ENCODE measurements at regions not wholly inside any gene's neighbourhood (a gene's known extent, or its start where the extent isn't known, plus 50 kb on each side); places are given as distances from the start of the nearest gene placed in this dataset.

DNA sequence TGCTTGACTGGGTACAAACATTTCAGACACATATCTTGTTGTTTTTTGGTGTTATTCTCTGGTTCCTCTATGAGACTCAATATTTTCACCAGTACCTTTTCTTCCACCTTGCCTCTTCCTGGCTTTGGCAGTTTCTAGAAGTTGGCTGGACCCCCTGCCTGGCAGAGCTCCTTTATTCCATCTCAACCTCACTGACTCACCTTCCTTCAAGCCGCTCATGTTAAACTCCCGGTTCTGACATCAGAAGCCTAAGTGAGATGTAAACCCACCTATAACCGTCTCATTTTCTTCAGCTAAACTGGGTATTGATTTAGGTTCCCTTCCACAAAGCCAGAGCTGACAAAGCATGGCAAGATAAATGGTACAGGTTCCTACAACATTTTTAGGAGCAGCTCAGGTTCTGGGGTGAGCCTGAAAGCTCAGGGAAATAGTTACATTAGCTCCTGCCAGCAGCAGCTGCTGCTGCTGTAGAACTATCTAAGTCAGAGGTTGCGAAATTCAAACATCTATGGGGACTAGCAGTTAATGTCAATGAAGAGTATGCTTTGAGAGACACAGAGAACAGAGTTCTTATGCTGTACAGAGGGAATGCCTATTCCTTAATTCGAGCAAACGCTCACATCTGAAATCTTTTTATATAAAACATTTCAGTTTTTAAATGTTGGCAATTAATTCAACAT lies 197.1 kb upstream of the NR3C1 start:
- no peak for DNase-seq (ENCODE audit: extremely low spot score)
- TF ChIP-seq, protein P1, sequence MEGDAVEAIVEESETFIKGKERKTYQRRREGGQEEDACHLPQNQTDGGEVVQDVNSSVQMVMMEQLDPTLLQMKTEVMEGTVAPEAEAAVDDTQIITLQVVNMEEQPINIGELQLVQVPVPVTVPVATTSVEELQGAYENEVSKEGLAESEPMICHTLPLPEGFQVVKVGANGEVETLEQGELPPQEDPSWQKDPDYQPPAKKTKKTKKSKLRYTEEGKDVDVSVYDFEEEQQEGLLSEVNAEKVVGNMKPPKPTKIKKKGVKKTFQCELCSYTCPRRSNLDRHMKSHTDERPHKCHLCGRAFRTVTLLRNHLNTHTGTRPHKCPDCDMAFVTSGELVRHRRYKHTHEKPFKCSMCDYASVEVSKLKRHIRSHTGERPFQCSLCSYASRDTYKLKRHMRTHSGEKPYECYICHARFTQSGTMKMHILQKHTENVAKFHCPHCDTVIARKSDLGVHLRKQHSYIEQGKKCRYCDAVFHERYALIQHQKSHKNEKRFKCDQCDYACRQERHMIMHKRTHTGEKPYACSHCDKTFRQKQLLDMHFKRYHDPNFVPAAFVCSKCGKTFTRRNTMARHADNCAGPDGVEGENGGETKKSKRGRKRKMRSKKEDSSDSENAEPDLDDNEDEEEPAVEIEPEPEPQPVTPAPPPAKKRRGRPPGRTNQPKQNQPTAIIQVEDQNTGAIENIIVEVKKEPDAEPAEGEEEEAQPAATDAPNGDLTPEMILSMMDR (IDR thresholded peaks at IDR 0.05; ENCODE audit: control extremely low read depth, extremely low read depth, low read depth, missing control alignments): no peak
- ChIA-PET POLR2A (no interaction called here), CTCF (interaction anchor here (1.1 kb wide), 1 partner anchor 9 kb away, joined by 3 read pairs; no protein-coding TSS in a partner anchor)

DNA sequence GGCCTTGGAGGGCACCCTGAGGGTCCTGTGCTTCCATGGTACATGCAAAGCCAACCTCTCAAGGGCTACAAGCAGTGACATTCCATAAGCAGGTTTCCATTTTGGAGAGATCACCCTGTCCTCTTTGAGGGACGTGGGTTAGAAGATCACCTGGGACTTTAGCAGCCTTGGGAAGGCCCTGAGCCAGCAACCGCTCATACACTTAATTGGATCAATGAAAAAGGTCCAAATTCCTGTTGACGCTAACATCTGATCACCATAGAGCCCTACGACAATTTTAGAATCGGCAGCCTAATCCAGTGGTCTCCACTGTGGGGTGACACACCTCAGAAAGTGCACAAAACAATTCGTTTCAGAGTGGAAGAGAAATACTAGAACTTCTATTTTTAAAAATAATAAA lies 196.0 kb upstream of the NR3C1 start:
- no peak for DNase-seq (ENCODE audit: extremely low spot score)
- POLR2A ChIA-PET: no interaction called here
- TF ChIP-seq, protein P1 (IDR thresholded peaks at IDR 0.05; ENCODE audit: control extremely low read depth, extremely low read depth, low read depth, missing control alignments): no peak
- CTCF ChIA-PET: no interaction called here

- no peak for DNase-seq (ENCODE audit: extremely low spot score)
- ChIA-PET CTCF (interaction anchor here (0.8 kb wide), 1 partner anchor 8 kb away, joined by 3 read pairs; no protein-coding TSS in a partner anchor), POLR2A (no interaction called here)
- TF ChIP-seq, protein P1 (IDR thresholded peaks at IDR 0.05; ENCODE audit: control extremely low read depth, extremely low read depth, low read depth, missing control alignments): no peak
These were observed 193.3 kb upstream of the NR3C1 start for GRCh38 chr5:143596824-143597223.

DNA sequence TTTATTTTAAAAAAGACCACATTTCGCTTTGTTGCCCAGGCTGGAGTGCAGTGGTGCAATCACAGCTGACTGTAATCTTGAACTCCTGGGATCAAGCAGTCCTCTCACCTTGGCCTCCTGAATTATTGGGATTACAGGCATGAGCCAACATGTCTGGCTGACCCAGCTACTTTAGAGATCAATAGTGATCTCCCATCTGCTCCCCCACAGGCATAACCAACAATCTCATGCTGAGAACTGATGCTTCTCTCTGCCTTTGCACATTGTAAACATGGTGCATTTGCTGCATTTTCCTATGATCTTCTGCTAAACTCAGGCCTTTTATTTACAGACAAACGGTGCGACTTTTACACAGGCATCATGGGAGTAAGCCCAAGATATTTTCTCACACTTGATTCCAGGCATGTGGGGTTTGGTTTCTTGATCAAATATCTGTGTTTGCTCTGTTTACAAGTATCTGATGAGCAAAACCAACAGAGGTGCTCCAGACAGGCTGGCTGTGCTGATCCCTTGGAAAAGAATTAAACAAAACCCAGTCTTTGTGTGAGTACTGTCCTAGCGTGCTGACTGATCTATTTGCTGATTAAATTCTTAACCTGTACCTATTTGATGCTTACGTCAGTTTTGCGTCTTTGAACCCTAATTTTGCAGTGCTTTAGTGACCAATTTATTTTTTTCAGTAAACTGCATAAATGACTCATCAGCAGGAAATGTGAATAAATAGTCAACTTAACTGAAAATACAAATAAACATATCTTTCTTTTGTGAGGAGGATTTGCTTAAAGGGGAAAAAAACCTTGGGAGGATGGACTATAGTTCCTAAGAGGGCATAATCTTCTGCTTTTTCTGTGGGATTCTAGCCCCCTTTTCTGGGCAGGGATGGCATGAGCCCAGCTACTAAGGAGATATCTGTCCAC lies 191.7 kb upstream of the NR3C1 start:
- CTCF ChIA-PET: interaction anchor here (1.5 to 5.2 kb wide), 2 partner anchors 8 to 12 kb away, joined by 3 to 23 read pairs; no protein-coding TSS in a partner anchor
- DNase-seq (ENCODE audit: extremely low spot score): no peak

DNA sequence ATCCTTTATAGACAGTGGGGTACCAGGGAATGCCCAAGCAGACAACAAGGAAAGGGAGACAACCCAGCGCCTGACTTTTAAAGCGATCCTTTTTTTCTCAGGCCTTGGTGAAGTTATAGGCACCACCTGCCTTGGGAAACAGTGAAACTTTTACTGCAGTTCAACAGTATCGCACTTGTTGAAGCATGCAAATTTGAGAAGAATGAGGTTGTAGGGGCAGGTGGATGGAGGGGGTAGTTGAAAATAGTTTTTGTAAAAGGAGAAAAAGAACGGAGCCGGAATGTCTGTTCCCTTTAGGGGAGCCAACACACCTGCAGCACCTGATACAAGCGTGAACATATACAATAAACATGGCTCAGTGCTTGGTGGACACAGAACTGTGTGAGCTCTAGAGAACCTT lies 190.2 kb upstream of the NR3C1 start:
- no peak for DNase-seq (ENCODE audit: extremely low spot score)
- TF ChIP-seq, protein P1 (IDR thresholded peaks at IDR 0.05; ENCODE audit: control extremely low read depth, extremely low read depth, low read depth, missing control alignments): no peak
- POLR2A ChIA-PET: no interaction called here
- CTCF ChIA-PET: interaction anchor here (1.2 to 5.2 kb wide), 3 partner anchors 10 to 231 kb away, joined by 3 to 23 read pairs (median 5); no protein-coding TSS in a partner anchor

More for the DNA sequence above, 191.7 kb upstream of the NR3C1 start:
- TF ChIP-seq, protein P1 (IDR thresholded peaks at IDR 0.05; ENCODE audit: control extremely low read depth, extremely low read depth, low read depth, missing control alignments): no peak
- POLR2A ChIA-PET: no interaction called here

GRCh38 chr5:143592648-143593047 lies 189.2 kb upstream of the NR3C1 start:
- CTCF ChIA-PET: interaction anchor here (5.2 kb wide), 1 partner anchor 10 kb away, joined by 23 read pairs; no protein-coding TSS in a partner anchor
- POLR2A ChIA-PET: interaction anchor here (0.5 kb wide), 1 partner anchor 410 kb away, joined by 6 read pairs; no protein-coding TSS in a partner anchor
- peak; percentile 27 for DNase-seq (ENCODE audit: extremely low spot score)

More at GRCh38 chr5:143592648-143593047, 189.2 kb upstream of the NR3C1 start:
- TF ChIP-seq, protein P1 (IDR thresholded peaks at IDR 0.05; ENCODE audit: control extremely low read depth, extremely low read depth, low read depth, missing control alignments): no peak
